Prostate gland (tissue), 2 donors: ENCODE measurements at regions not wholly inside any gene's neighbourhood (a gene's known extent, or its start where the extent isn't known, plus 50 kb on each side); places are given as distances from the start of the nearest gene placed in this dataset.
"Not testable (repeated sequence)": the region's sequence is repeated elsewhere in the genome, so short reads cannot be mapped to it uniquely, and the experiment has no call there.

Experiments used
- DNase-seq: peaks from one replicate; pipeline ENCODE4 v3.0.0-alpha.2; 2019; ENCODE audit warnings: low spot score
- H3K27ac ChIP-seq, 2 donors: fragments of 200-600 bp; sonication (generic); 2 replicates each; pipeline ENCODE4 v1.5.1; 2017 to 2019
- H3K27me3 ChIP-seq: fragments of 200-600 bp; sonication (generic); replicated peaks from 2 replicates; pipeline ENCODE4 v1.5.1; 2019; ENCODE audit not compliant: insufficient read depth
- H3K36me3 ChIP-seq, 2 donors: fragments of 200-600 bp; sonication (generic); 1 replicate in 1 of 2; 2 replicates in 1 of 2; pipeline versions ENCODE4 v1.5.1 to v1.8.1; 2017 to 2019
- H3K4me1 ChIP-seq: fragments of 200-600 bp; sonication (generic); replicated peaks from 2 replicates; pipeline ENCODE4 v1.5.1; 2019
- H3K4me3 ChIP-seq, 2 donors: fragments of 200-600 bp; sonication (generic); 2 replicates each; pipeline ENCODE4 v1.5.1; 2017 to 2019
- H3K9me3 ChIP-seq: fragments of 200-600 bp; sonication (generic); 2 replicates; pipeline ENCODE4 v1.5.1; 2017
- POLR2A ChIP-seq: fragments of 450-650 bp; IDR thresholded peaks from one replicate; pipeline ENCODE4 v1.6.1; 2016; ENCODE audit warnings: antibody characterized with exemption, mild to moderate bottlenecking
- POLR2AphosphoS5 ChIP-seq: sonication (generic); formaldehyde crosslinking; IDR thresholded peaks from one replicate; pipeline ENCODE4 v1.6.1; 2017; ENCODE audit warnings: antibody characterized with exemption
- WGBS: methylation state at CpG from one replicate; pipeline ENCODE4 v1.1.5; 2018; 5-methylcytosine and 5-hydroxymethylcytosine counted together
- intact Hi-C: fragments of 100-400 bp; cut with DNase I; formaldehyde crosslinking; loops from one replicate; pipeline ENCODE4 v1.14.2; 2022
- TF ChIP-seq, protein P1 (sequence below), 4 experiments: fragments of 200-600 bp in 2 of 4; fragments of 450-650 bp in 2 of 4; sonication (generic) in 2 of 4; IDR thresholded peaks; 1 replicate in 3 of 4; 2 replicates in 1 of 4; pipeline ENCODE4 v1.5.1; 2016 to 2019; ENCODE audit warnings: antibody characterized with exemption in 4 of 4, mild to moderate bottlenecking in 2 of 4, moderate library complexity in 2 of 4

DNA sequence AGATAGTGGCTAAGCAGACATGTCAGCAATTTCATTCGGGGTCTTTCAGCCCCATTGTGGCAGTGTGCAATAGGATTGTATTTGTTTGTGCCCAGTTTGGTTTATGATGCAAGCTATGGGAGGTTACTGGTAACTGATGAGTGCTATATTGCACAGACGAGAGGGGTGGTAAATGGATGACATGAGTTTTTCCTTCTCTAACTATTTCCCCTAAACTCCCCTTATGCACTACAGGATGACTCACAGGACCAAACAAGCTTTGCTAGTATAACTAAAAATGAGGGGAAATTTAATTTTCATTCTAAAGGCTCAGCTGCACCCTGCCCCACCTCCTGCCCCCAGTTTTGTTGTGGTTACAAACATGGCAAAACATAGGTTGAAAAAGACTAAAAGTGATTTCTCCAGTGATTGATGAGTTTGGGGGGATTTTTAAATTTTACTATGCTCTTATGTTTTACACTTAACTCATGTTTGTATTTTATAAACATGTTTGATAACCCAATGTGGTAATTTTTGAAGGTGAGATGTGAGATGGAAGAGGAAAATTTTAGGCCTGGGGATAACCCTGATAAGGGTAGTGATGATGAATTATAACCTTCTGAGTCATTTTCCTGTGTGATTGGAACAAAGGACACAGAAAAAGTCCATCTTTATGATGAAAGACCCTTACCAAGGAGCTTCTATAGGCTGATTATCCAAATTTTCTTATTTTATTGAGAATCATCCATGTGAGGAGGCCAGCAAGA, 60.8 kb upstream of the NAMPT start:
- Histone ChIP-seq H3K36me3 (no peaks in the 10 kb centered on the region), H3K4me1 (no peaks in the 10 kb centered on the region), H3K27ac (no peak overlapping the region), H3K27me3 (no peaks in the 10 kb centered on the region), H3K4me3 (no peak overlapping the region), H3K9me3 (no peaks in the 10 kb centered on the region)
- DNase-seq: no peak
- intact Hi-C loops: no loop called here
- 77% methylated on average over 2 of the region's 2 CpGs for WGBS
- TF ChIP-seq, protein P1, sequence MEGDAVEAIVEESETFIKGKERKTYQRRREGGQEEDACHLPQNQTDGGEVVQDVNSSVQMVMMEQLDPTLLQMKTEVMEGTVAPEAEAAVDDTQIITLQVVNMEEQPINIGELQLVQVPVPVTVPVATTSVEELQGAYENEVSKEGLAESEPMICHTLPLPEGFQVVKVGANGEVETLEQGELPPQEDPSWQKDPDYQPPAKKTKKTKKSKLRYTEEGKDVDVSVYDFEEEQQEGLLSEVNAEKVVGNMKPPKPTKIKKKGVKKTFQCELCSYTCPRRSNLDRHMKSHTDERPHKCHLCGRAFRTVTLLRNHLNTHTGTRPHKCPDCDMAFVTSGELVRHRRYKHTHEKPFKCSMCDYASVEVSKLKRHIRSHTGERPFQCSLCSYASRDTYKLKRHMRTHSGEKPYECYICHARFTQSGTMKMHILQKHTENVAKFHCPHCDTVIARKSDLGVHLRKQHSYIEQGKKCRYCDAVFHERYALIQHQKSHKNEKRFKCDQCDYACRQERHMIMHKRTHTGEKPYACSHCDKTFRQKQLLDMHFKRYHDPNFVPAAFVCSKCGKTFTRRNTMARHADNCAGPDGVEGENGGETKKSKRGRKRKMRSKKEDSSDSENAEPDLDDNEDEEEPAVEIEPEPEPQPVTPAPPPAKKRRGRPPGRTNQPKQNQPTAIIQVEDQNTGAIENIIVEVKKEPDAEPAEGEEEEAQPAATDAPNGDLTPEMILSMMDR (IDR thresholded peaks at IDR 0.05): no peak
- TF ChIP-seq POLR2A: no peak
- TF ChIP-seq POLR2AphosphoS5: no peak

DNA sequence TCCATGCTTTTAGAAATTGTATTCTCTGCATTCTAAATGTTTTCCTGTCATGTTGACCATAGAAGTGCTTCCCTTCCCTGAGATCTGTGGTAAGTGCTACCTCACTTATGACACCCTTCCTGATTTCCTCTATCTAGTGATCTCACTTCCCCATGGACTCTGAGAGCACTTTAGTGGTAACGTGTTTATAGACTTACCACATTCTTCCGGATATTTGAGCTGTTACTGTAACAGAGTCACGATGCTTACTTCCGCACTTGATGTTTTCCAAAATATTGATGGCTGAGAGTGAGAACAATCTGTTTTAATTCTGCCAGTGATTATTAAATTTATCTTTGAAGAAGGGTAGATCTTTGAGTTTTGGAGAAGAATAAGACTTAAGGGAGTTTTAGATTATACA, 60.1 kb upstream of the NAMPT start:
- Histone ChIP-seq H3K27me3 (no peaks in the 10 kb centered on the region), H3K4me3 (no peak overlapping the region), H3K36me3 (no peaks in the 10 kb centered on the region), H3K4me1 (no peaks in the 10 kb centered on the region), H3K27ac (no peak overlapping the region), H3K9me3 (no peaks in the 10 kb centered on the region)
- TF ChIP-seq POLR2A (no peak), POLR2AphosphoS5 (no peak)
- TF ChIP-seq, protein P1 (IDR thresholded peaks at IDR 0.05): no peak
- 90% methylated on average over 4 of the region's 4 CpGs for WGBS
- DNase-seq: no peak
- intact Hi-C loops: no loop called here

DNA sequence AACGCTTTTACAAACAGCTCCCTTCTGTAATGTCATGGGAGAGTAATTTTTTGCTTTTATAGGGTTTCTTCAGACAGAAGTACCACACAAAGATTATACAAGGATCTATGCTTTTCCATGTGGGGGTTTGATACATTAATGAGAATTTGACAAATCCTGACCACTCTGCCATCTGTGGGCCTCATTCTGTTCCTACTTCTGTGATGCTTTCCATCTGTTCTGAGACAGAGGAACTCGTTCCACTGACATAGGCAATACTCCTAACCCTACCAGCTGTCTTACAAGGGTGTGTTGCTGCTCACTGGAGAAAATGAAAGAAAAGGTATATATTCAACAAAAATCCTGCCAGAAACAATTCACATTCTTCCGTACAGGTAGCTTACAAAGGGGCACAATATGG, 59.4 kb upstream of the NAMPT start:
- intact Hi-C loops: no loop called here
- no peaks in the 10 kb centered on the region for H3K36me3 ChIP-seq
- H3K27me3 ChIP-seq: no peaks in the 10 kb centered on the region
- DNase-seq: no peak
- no peaks in the 10 kb centered on the region for H3K4me1 ChIP-seq
- no peak overlapping the region for H3K27ac ChIP-seq
- TF ChIP-seq, protein P1 (IDR thresholded peaks at IDR 0.05): no peak
- TF ChIP-seq POLR2AphosphoS5 (no peak), POLR2A (no peak)
- H3K9me3 ChIP-seq: no peaks in the 10 kb centered on the region
- no peak overlapping the region for H3K4me3 ChIP-seq
- WGBS: 86% methylated on average over 3 of the region's 3 CpGs

DNA sequence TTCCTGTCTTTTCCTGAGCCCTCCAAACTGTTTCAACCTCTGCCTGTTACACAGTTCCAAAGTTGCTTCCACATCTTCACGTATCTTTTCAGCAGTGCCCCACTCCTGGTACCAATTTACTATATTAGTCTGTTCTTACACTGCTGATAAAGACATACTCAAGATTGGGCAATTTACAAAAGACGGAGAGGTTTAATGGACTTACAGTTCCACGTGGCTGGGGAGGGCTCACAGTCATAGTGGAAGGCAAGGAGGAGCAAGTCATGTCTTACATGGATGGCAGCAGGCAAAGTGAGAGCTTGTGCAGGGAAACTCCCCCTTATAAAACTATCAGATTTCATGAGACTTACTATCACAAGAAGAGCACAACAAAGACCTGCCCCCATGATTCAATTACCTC, 57.3 kb upstream of the NAMPT start:
- DNase-seq, H3K4me1 ChIP-seq, H3K27me3 ChIP-seq, intact Hi-C loops, H3K27ac ChIP-seq, H3K36me3 ChIP-seq, H3K4me3 ChIP-seq, H3K9me3 ChIP-seq: not testable (repeated sequence)
- 84% methylated on average over 3 of the region's 3 CpGs for WGBS

DNA sequence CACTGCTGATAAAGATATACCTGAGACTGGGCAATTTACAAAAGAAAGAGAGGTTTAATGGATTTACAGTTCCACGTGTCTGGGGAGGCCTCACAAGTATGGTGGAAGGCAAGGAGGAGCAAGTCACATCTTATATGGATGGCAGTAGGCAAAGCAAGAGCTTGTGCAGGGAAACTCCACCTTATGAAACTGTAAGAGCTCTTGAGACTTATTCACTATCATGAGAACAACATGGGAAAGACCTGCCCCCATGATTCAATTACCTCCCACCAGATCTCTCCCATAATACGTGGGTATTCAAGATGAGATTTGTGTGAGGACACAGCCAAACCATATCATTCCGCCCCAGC, 55.4 kb upstream of the NAMPT start:
- DNase-seq, H3K27me3 ChIP-seq, H3K27ac ChIP-seq, H3K9me3 ChIP-seq, intact Hi-C loops, H3K4me1 ChIP-seq, H3K36me3 ChIP-seq, H3K4me3 ChIP-seq: not testable (repeated sequence)
- WGBS: 75% methylated on average over 3 of the region's 3 CpGs

DNA sequence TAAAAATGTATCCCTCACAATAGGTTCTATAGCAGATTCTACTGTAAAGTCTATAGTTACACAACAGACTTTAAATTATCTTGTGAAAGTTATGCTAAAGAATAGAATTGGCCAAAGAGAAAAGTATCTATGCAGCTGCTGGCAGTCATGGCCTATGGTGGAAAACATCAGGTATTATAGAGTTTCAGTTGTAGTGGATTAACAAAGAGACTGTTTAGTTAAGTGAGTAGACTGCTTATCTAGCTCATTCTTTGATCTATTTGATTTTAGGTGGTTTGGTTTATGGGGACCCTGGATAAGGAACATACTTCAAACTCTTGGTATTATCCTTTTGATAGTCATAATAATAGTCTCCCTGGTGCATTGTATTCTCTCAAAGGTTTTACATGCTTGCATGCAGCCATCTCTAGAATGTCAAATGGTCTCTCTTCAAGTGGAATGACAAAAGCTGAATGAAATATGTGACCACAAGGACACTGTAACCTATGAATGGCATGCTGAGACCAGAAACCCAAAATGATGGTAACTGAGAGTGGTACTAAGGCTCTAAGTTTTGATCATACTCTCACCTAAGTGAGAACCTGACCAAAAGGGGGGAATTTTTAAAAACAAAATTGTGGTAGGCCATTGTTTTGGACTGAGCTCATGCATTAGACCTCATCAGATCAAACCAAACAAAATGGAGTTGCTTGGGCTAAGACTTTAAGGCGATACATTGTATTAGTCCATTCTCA, 54.9 kb upstream of the NAMPT start:
- intact Hi-C loops: no loop called here
- Histone ChIP-seq H3K36me3 (no peaks in the 10 kb centered on the region), H3K9me3 (no peaks in the 10 kb centered on the region), H3K4me1 (no peaks in the 10 kb centered on the region), H3K4me3 (no peak overlapping the region), H3K27ac (no peak overlapping the region), H3K27me3 (no peaks in the 10 kb centered on the region)
- DNase-seq: no peak
- TF ChIP-seq POLR2AphosphoS5: no peak
- TF ChIP-seq, protein P1 (IDR thresholded peaks at IDR 0.05): no peak
- no peak for TF ChIP-seq POLR2A
- 75% methylated on average over 1 of the region's 1 CpG for WGBS
